Liver (tissue), 8 donors: ENCODE measurements at regions not wholly inside any gene's neighbourhood (a gene's known extent, or its start where the extent isn't known, plus 50 kb on each side); places are given as distances from the start of the nearest gene placed in this dataset.

Experiments
- DNase-seq: peaks from one replicate; pipeline ENCODE4 v3.0.0-alpha.2; 2017; ENCODE audit warnings: low spot score
- H3K27ac ChIP-seq, 2 donors: one replicate each; pipeline ENCODE4 v1.7.0; 2013; ENCODE audit warnings: inconsistent platforms in 2 of 2, low read length in 2 of 2, control low read depth in 1 of 2, low read depth in 1 of 2, mild to moderate bottlenecking in 1 of 2
- H3K27me3 ChIP-seq, 4 donors: one replicate each; pipeline versions ENCODE4 v1.6.1 to v1.7.0; 2013; ENCODE audit warnings: low read length in 3 of 4, inconsistent platforms in 1 of 4, mild to moderate bottlenecking in 1 of 4, moderate library complexity in 1 of 4; ENCODE audit not compliant: control insufficient read depth in 4 of 4, insufficient read depth in 4 of 4
- H3K36me3 ChIP-seq, 4 donors: one replicate each; pipeline versions ENCODE4 v1.6.1 to v1.7.0; 2013; ENCODE audit warnings: low read length in 3 of 4, mild to moderate bottlenecking in 3 of 4, low read depth in 1 of 4, moderate library complexity in 1 of 4; ENCODE audit not compliant: control insufficient read depth in 4 of 4, insufficient read depth in 3 of 4
- H3K4me1 ChIP-seq, 4 donors: one replicate each; pipeline versions ENCODE4 v1.6.1 to v1.7.0; 2013; ENCODE audit warnings: low read length in 3 of 4, mild to moderate bottlenecking in 3 of 4, moderate library complexity in 1 of 4; ENCODE audit not compliant: control insufficient read depth in 4 of 4, insufficient read depth in 4 of 4
- H3K4me3 ChIP-seq, 3 donors: one replicate each; pipeline versions ENCODE4 v1.6.1 to v1.7.0; 2013; ENCODE audit warnings: low read length in 3 of 3, control low read depth in 1 of 3, low read depth in 1 of 3, mild to moderate bottlenecking in 1 of 3
- H3K9ac ChIP-seq, 2 donors: one replicate each; pipeline ENCODE4 v1.7.0; 2013; ENCODE audit warnings: low read length in 2 of 2, mild to moderate bottlenecking in 2 of 2, moderate library complexity in 2 of 2, control low read depth in 1 of 2, low read depth in 1 of 2
- H3K9me3 ChIP-seq, 4 donors: one replicate each; pipeline versions ENCODE4 v1.6.1 to v1.7.0; 2013; ENCODE audit warnings: low read length in 3 of 4; ENCODE audit not compliant: control insufficient read depth in 4 of 4
- ATF3 ChIP-seq: IDR thresholded peaks from 2 replicates; pipeline ENCODE4 v1.6.1; 2016; ENCODE audit warnings: antibody characterized with exemption
- CTCF ChIP-seq: fragments of 150-350 bp; IDR thresholded peaks from 2 replicates; pipeline ENCODE4 v1.5.1; 2017; ENCODE audit warnings: improper control_type of control experiment, low read depth, low read length; ENCODE audit not compliant: missing input control
- FOXA1 ChIP-seq: IDR thresholded peaks from 2 replicates; pipeline ENCODE4 v1.6.1; 2016; ENCODE audit warnings: antibody characterized with exemption
- FOXA2 ChIP-seq: IDR thresholded peaks from 2 replicates; pipeline ENCODE4 v1.6.1; 2016; ENCODE audit warnings: antibody characterized with exemption
- GABPA ChIP-seq, 2 donors: IDR thresholded peaks in 1 of 2; conservative IDR thresholded peaks in 1 of 2; 2 replicates each; pipeline ENCODE4 v1.6.1; 2016; ENCODE audit warnings: antibody characterized with exemption in 2 of 2, mild to moderate bottlenecking in 1 of 2, moderate library complexity in 1 of 2
- HNF4A ChIP-seq, 2 donors: conservative IDR thresholded peaks; 2 replicates each; pipeline ENCODE4 v1.6.1; 2016; ENCODE audit warnings: antibody characterized with exemption in 2 of 2, mild to moderate bottlenecking in 2 of 2
- HNF4G ChIP-seq: IDR thresholded peaks from 2 replicates; pipeline ENCODE4 v1.6.1; 2016; ENCODE audit warnings: antibody characterized with exemption
- JUND ChIP-seq, 2 donors: IDR thresholded peaks; 2 replicates each; pipeline ENCODE4 v1.6.1; 2016; ENCODE audit warnings: antibody characterized with exemption in 2 of 2
- NR2F2 ChIP-seq: IDR thresholded peaks from 2 replicates; pipeline ENCODE4 v1.6.1; 2016; ENCODE audit warnings: antibody characterized with exemption
- RAD21 ChIP-seq, 2 donors: IDR thresholded peaks; 2 replicates each; pipeline ENCODE4 v1.6.1; 2016; ENCODE audit warnings: antibody characterized with exemption in 2 of 2, mild to moderate bottlenecking in 2 of 2
- RXRA ChIP-seq, 2 donors: IDR thresholded peaks; 2 replicates each; pipeline ENCODE4 v1.6.1; 2017 to 2018; ENCODE audit warnings: antibody characterized with exemption in 2 of 2, mild to moderate bottlenecking in 1 of 2
- SP1 ChIP-seq: IDR thresholded peaks from 2 replicates; pipeline ENCODE4 v1.6.1; 2018; ENCODE audit warnings: antibody characterized with exemption, mild to moderate bottlenecking
- TAF1 ChIP-seq: conservative IDR thresholded peaks from 2 replicates; pipeline ENCODE4 v1.6.1; 2016; ENCODE audit warnings: antibody characterized with exemption, mild to moderate bottlenecking
- YY1 ChIP-seq: IDR thresholded peaks from 2 replicates; pipeline ENCODE4 v1.6.1; 2016; ENCODE audit warnings: antibody characterized with exemption, mild to moderate bottlenecking
- ZBTB33 ChIP-seq: IDR thresholded peaks from 2 replicates; pipeline ENCODE4 v1.6.1; 2016; ENCODE audit warnings: antibody characterized with exemption
- WGBS: extraction: QIAGEN DNeasy Blood & Tissue Kit; methylation state at CpG from one replicate; pipeline ENCODE4 v1.1.7; 2013; 5-methylcytosine and 5-hydroxymethylcytosine counted together
- TF ChIP-seq, protein P1 (sequence below): IDR thresholded peaks from 2 replicates; pipeline ENCODE4 v1.6.1; 2016; ENCODE audit warnings: antibody characterized with exemption, mild to moderate bottlenecking
- TF ChIP-seq, protein P2 (sequence below): IDR thresholded peaks from 2 replicates; pipeline ENCODE4 v1.6.1; 2016; ENCODE audit warnings: antibody characterized with exemption
- donor health status: healthy.
- donor health status: healthy.
- donor health status: healthy.
- donor health status: healthy.
- donor health status: healthy.

- H3K4me3 ChIP-seq: no peak overlapping the region
- peak overlapping the region in 1 of 2 donors; percentile 25 for H3K27ac ChIP-seq
- H3K36me3 ChIP-seq: no peaks in the 10 kb centered on the region
- no peaks in the 10 kb centered on the region for H3K27me3 ChIP-seq
- TF ChIP-seq, protein P1, sequence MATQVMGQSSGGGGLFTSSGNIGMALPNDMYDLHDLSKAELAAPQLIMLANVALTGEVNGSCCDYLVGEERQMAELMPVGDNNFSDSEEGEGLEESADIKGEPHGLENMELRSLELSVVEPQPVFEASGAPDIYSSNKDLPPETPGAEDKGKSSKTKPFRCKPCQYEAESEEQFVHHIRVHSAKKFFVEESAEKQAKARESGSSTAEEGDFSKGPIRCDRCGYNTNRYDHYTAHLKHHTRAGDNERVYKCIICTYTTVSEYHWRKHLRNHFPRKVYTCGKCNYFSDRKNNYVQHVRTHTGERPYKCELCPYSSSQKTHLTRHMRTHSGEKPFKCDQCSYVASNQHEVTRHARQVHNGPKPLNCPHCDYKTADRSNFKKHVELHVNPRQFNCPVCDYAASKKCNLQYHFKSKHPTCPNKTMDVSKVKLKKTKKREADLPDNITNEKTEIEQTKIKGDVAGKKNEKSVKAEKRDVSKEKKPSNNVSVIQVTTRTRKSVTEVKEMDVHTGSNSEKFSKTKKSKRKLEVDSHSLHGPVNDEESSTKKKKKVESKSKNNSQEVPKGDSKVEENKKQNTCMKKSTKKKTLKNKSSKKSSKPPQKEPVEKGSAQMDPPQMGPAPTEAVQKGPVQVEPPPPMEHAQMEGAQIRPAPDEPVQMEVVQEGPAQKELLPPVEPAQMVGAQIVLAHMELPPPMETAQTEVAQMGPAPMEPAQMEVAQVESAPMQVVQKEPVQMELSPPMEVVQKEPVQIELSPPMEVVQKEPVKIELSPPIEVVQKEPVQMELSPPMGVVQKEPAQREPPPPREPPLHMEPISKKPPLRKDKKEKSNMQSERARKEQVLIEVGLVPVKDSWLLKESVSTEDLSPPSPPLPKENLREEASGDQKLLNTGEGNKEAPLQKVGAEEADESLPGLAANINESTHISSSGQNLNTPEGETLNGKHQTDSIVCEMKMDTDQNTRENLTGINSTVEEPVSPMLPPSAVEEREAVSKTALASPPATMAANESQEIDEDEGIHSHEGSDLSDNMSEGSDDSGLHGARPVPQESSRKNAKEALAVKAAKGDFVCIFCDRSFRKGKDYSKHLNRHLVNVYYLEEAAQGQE: no peak
- peak; percentile 70 to 83 for TF ChIP-seq JUND (IDR thresholded peaks at IDR 0.05)
- TF ChIP-seq RXRA (IDR thresholded peaks at IDR 0.05): peak in 1 of 2 donors; percentile 35
- no peak for TF ChIP-seq NR2F2
- TF ChIP-seq YY1: peak; percentile 25
- TF ChIP-seq SP1: no peak
- TF ChIP-seq TAF1: no peak
- TF ChIP-seq ATF3: peak; percentile 70
- peak; percentile 13 for TF ChIP-seq CTCF
- peak in 1 of 2 donors; percentile 19 for TF ChIP-seq HNF4A (conservative IDR thresholded peaks at IDR 0.05)
- peak; percentile 58 for TF ChIP-seq FOXA1
- no peak for TF ChIP-seq GABPA (IDR thresholded peaks at IDR 0.05 in 1 of 2, conservative IDR thresholded peaks at IDR 0.05 in 1 of 2)
- TF ChIP-seq ZBTB33: no peak
- TF ChIP-seq, protein P2, sequence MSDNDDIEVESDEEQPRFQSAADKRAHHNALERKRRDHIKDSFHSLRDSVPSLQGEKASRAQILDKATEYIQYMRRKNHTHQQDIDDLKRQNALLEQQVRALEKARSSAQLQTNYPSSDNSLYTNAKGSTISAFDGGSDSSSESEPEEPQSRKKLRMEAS: peak; percentile 9
- no peak for TF ChIP-seq HNF4G
- TF ChIP-seq RAD21 (IDR thresholded peaks at IDR 0.05): peak; percentile 69 to 77
- TF ChIP-seq FOXA2: peak; percentile 73
- H3K9me3 ChIP-seq: peaks cover 0 to 5% (median 2%) of the 10 kb centered on the region in 4 donors
- WGBS: 29% methylated on average over 1 of the region's 1 CpG
- no peaks in the 10 kb centered on the region for H3K4me1 ChIP-seq
- no peak overlapping the region for H3K9ac ChIP-seq
- DNase-seq: no peak
Measured at GRCh38 chr13:50275392-50276063, 260.3 kb downstream of the KCNRG start.
